ENCODE measurements at regions not wholly inside any gene's neighbourhood (a gene's known extent, or its start where the extent isn't known, plus 50 kb on each side); places are given as distances from the start of the nearest gene placed in this dataset.

GRCh38 chr5:10173716-10174115 lies 76.0 kb downstream of the ATPSCKMT start:
- no peak overlapping the region for H3K4me3 ChIP-seq (ENCODE audit: low read depth, low read length)
- no peak for TF ChIP-seq CTCF (IDR thresholded peaks at IDR 0.05; ENCODE audit: insufficient read depth, low read length, poor library complexity, severe bottlenecking)
- H3K27me3 ChIP-seq (ENCODE audit: control insufficient read depth, insufficient read depth, low read length) = no peaks in the 10 kb centered on the region
- H3K36me3 ChIP-seq (ENCODE audit: control insufficient read depth, insufficient read depth, low read length) = no peaks in the 10 kb centered on the region
- no peak for DNase-seq (ENCODE audit: low read depth)

- Histone ChIP-seq H3K4me3 (ENCODE audit: low read depth, low read length) (no peak overlapping the region), H3K36me3 (ENCODE audit: control insufficient read depth, insufficient read depth, low read length) (no peaks in the 10 kb centered on the region), H3K27me3 (ENCODE audit: control insufficient read depth, insufficient read depth, low read length) (no peaks in the 10 kb centered on the region)
- DNase-seq (ENCODE audit: low read depth) = no peak
- TF ChIP-seq CTCF (IDR thresholded peaks at IDR 0.05; ENCODE audit: insufficient read depth, low read length, poor library complexity, severe bottlenecking) = no peak
Observed at GRCh38 chr5:10172247-10172646, 77.4 kb downstream of the ATPSCKMT start.

- no peaks in the 10 kb centered on the region for H3K36me3 ChIP-seq (ENCODE audit: control insufficient read depth, insufficient read depth, low read length)
- no peaks in the 10 kb centered on the region for H3K27me3 ChIP-seq (ENCODE audit: control insufficient read depth, insufficient read depth, low read length)
- no peak for TF ChIP-seq CTCF (IDR thresholded peaks at IDR 0.05; ENCODE audit: insufficient read depth, low read length, poor library complexity, severe bottlenecking)
- H3K4me3 ChIP-seq (ENCODE audit: low read depth, low read length) = no peak overlapping the region
- DNase-seq (ENCODE audit: low read depth) = no peak
Observed at GRCh38 chr5:10169359-10169758, 80.3 kb downstream of the ATPSCKMT start.

- no peak for DNase-seq (ENCODE audit: low read depth)
- Histone ChIP-seq H3K4me3 (ENCODE audit: low read depth, low read length) (no peak overlapping the region), H3K27me3 (ENCODE audit: control insufficient read depth, insufficient read depth, low read length) (no peaks in the 10 kb centered on the region), H3K36me3 (ENCODE audit: control insufficient read depth, insufficient read depth, low read length) (no peaks in the 10 kb centered on the region)
- TF ChIP-seq CTCF (IDR thresholded peaks at IDR 0.05; ENCODE audit: insufficient read depth, low read length, poor library complexity, severe bottlenecking) = no peak
Observed at GRCh38 chr5:10168254-10168653, 81.4 kb downstream of the ATPSCKMT start.

- H3K4me3 ChIP-seq (ENCODE audit: low read depth, low read length) = no peak overlapping the region
- DNase-seq (ENCODE audit: low read depth) = no peak
- no peaks in the 10 kb centered on the region for H3K36me3 ChIP-seq (ENCODE audit: control insufficient read depth, insufficient read depth, low read length)
- no peak for TF ChIP-seq CTCF (IDR thresholded peaks at IDR 0.05; ENCODE audit: insufficient read depth, low read length, poor library complexity, severe bottlenecking)
- H3K27me3 ChIP-seq (ENCODE audit: control insufficient read depth, insufficient read depth, low read length) = no peaks in the 10 kb centered on the region
Observed at GRCh38 chr5:10167806-10168205, 81.9 kb downstream of the ATPSCKMT start.

- no peak overlapping the region for H3K4me3 ChIP-seq (ENCODE audit: low read depth, low read length)
- no peaks in the 10 kb centered on the region for H3K27me3 ChIP-seq (ENCODE audit: control insufficient read depth, insufficient read depth, low read length)
- no peaks in the 10 kb centered on the region for H3K36me3 ChIP-seq (ENCODE audit: control insufficient read depth, insufficient read depth, low read length)
- DNase-seq (ENCODE audit: low read depth) = no peak
- no peak for TF ChIP-seq CTCF (IDR thresholded peaks at IDR 0.05; ENCODE audit: insufficient read depth, low read length, poor library complexity, severe bottlenecking)
Observed at GRCh38 chr5:10166392-10166791, 83.3 kb downstream of the ATPSCKMT start.

All from kidney epithelial cell (primary cell).